HG03457 (cell line): ENCODE measurements at regions not wholly inside any gene's neighbourhood (a gene's known extent, or its start where the extent isn't known, plus 50 kb on each side); places are given as distances from the start of the nearest gene placed in this dataset.
A peak's percentile ranks its signal among the peaks of the same experiment; 100 is the strongest.
"Not testable (repeated sequence)": the region's sequence is repeated elsewhere in the genome, so short reads cannot be mapped to it uniquely, and the experiment has no call there.

Source experiments
- ATAC-seq: cut with Tn5 transposase; IDR thresholded peaks from one replicate; pipeline ENCODE4 v1.9.1; 2021; ENCODE audit warnings: moderate number of reproducible peaks; ENCODE audit not compliant: unreplicated experiment

GRCh38 chr10:11403646-11404045 lies 207.8 kb downstream of the USP6NL start:
- not testable (repeated sequence) for ATAC-seq

GRCh38 chr10:11403116-11403515 lies 208.3 kb downstream of the USP6NL start:
- ATAC-seq = peak; percentile 70

GRCh38 chr10:11402392-11402791 lies 209.1 kb downstream of the USP6NL start:
- ATAC-seq = no peak

GRCh38 chr10:11401264-11402235 lies 209.9 kb downstream of the USP6NL start:
- no peak for ATAC-seq

GRCh38 chr10:11397980-11398580 lies 213.4 kb downstream of the USP6NL start:
- ATAC-seq = no peak

- no peak for ATAC-seq
Observed at GRCh38 chr10:11397077-11397965, 214.1 kb downstream of the USP6NL start.

- no peak for ATAC-seq
Observed at GRCh38 chr10:11396311-11396955, 215.0 kb downstream of the USP6NL start.

- no peak for ATAC-seq
Observed at GRCh38 chr10:11395581-11396310, 215.7 kb downstream of the USP6NL start.

- no peak for ATAC-seq
Observed at GRCh38 chr10:11395161-11395560, 216.3 kb downstream of the USP6NL start.

GRCh38 chr10:11393858-11394257 lies 217.6 kb downstream of the USP6NL start:
- no peak for ATAC-seq

- no peak for ATAC-seq
Observed at GRCh38 chr10:11392776-11393175, 218.7 kb downstream of the USP6NL start.

GRCh38 chr10:11388996-11389395 lies 222.5 kb downstream of the USP6NL start:
- ATAC-seq = no peak

- no peak for ATAC-seq
Observed at GRCh38 chr10:11387551-11388222, 223.8 kb downstream of the USP6NL start.

GRCh38 chr10:11387044-11387443 lies 224.4 kb downstream of the USP6NL start:
- no peak for ATAC-seq
